Tibial nerve (tissue), 4 donors: ENCODE measurements at regions not wholly inside any gene's neighbourhood (a gene's known extent, or its start where the extent isn't known, plus 50 kb on each side); places are given as distances from the start of the nearest gene placed in this dataset.

ENCODE experiments used
- DNase-seq, 2 donors: peaks; one replicate each; pipeline ENCODE4 v3.0.0-alpha.2; 2019; ENCODE audit warnings: low spot score in 2 of 2
- H3K27ac ChIP-seq, 4 donors: fragments of 200-600 bp; sonication (generic) in 3 of 4; one replicate each; pipeline ENCODE4 v1.5.1; 2017 to 2019; ENCODE audit warnings: mild to moderate bottlenecking in 1 of 4
- H3K27me3 ChIP-seq, 2 donors: fragments of 200-600 bp; sonication (generic) in 1 of 2; one replicate each; pipeline versions ENCODE4 v1.5.1 to v1.6.0; 2017 to 2019
- H3K36me3 ChIP-seq, 3 donors: fragments of 200-600 bp; sonication (generic); one replicate each; pipeline ENCODE4 v1.5.1; 2018 to 2019
- H3K4me1 ChIP-seq, 4 donors: fragments of 200-600 bp; sonication (generic) in 3 of 4; one replicate each; pipeline ENCODE4 v1.5.1; 2017 to 2019
- H3K4me3 ChIP-seq, 4 donors: fragments of 200-600 bp; sonication (generic) in 3 of 4; one replicate each; pipeline ENCODE4 v1.5.1; 2017 to 2019; ENCODE audit warnings: mild to moderate bottlenecking in 1 of 4, moderate library complexity in 1 of 4
- H3K9me3 ChIP-seq, 4 donors: fragments of 200-600 bp; sonication (generic) in 3 of 4; one replicate each; pipeline ENCODE4 v1.5.1; 2017 to 2019
- EP300 ChIP-seq, 2 donors: sonication (generic); formaldehyde crosslinking; IDR thresholded peaks; one replicate each; pipeline ENCODE4 v1.6.1; 2017; ENCODE audit warnings: antibody characterized with exemption in 2 of 2, mild to moderate bottlenecking in 1 of 2
- POLR2A ChIP-seq, 2 donors: fragments of 450-650 bp; IDR thresholded peaks; one replicate each; pipeline ENCODE4 v1.6.1; 2017; ENCODE audit warnings: antibody characterized with exemption in 2 of 2, mild to moderate bottlenecking in 2 of 2, moderate library complexity in 2 of 2
- WGBS, 2 donors: methylation state at CpG; one replicate each; pipeline ENCODE4 v1.1.5; 2018; 5-methylcytosine and 5-hydroxymethylcytosine counted together
- TF ChIP-seq, protein P1 (sequence below), 5 experiments: fragments of 200-600 bp in 3 of 5; fragments of 450-650 bp in 2 of 5; sonication (generic) in 3 of 5; IDR thresholded peaks; one replicate each; pipeline ENCODE4 v1.5.1; 2016 to 2019; ENCODE audit warnings: antibody characterized with exemption in 5 of 5, mild to moderate bottlenecking in 3 of 5, moderate library complexity in 2 of 5

- Histone ChIP-seq H3K9me3 (no peaks in the 10 kb centered on the region), H3K27ac (no peak overlapping the region), H3K36me3 (no peaks in the 10 kb centered on the region), H3K4me1 (no peaks in the 10 kb centered on the region), H3K4me3 (no peak overlapping the region), H3K27me3 (no peaks in the 10 kb centered on the region)
- no peak for DNase-seq
- TF ChIP-seq, protein P1, sequence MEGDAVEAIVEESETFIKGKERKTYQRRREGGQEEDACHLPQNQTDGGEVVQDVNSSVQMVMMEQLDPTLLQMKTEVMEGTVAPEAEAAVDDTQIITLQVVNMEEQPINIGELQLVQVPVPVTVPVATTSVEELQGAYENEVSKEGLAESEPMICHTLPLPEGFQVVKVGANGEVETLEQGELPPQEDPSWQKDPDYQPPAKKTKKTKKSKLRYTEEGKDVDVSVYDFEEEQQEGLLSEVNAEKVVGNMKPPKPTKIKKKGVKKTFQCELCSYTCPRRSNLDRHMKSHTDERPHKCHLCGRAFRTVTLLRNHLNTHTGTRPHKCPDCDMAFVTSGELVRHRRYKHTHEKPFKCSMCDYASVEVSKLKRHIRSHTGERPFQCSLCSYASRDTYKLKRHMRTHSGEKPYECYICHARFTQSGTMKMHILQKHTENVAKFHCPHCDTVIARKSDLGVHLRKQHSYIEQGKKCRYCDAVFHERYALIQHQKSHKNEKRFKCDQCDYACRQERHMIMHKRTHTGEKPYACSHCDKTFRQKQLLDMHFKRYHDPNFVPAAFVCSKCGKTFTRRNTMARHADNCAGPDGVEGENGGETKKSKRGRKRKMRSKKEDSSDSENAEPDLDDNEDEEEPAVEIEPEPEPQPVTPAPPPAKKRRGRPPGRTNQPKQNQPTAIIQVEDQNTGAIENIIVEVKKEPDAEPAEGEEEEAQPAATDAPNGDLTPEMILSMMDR (IDR thresholded peaks at IDR 0.05), result no peak
- no peak for TF ChIP-seq POLR2A (IDR thresholded peaks at IDR 0.05)
- TF ChIP-seq EP300 (IDR thresholded peaks at IDR 0.05), result no peak
- WGBS, 2 donors, result 81 to 90% methylated on average over 5 of the region's 5 CpGs
These were observed 136.9 kb upstream of the FREM1 start for GRCh38 chr9:15047028-15047551.

DNA sequence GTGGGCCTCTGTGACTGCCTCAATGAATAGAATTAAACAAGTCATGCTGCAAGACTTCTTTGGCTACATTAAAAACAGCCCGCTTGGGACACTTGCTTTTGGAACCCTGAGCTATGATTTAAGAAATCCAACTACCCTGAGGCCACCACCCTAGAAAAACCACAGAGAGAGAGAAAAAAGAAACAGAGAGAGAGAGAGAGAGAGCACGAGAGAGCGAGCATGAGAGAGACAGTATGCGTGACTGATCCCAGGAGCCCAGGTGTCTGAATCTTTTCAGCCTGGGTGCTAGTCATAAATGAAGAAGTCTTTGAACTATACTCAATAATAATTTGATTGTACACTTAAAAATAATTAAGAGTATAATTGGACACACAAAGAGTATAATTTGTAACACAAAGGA is 123.1 kb upstream of the FREM1 start:
- Histone ChIP-seq H3K27me3 (no peaks in the 10 kb centered on the region), H3K27ac (no peak overlapping the region), H3K36me3 (no peaks in the 10 kb centered on the region), H3K9me3 (no peaks in the 10 kb centered on the region), H3K4me3 (no peak overlapping the region), H3K4me1 (no peaks in the 10 kb centered on the region)
- 87 to 93% methylated on average over 4 of the region's 4 CpGs for WGBS, 2 donors
- TF ChIP-seq, protein P1 (IDR thresholded peaks at IDR 0.05), result no peak
- no peak for DNase-seq

DNA sequence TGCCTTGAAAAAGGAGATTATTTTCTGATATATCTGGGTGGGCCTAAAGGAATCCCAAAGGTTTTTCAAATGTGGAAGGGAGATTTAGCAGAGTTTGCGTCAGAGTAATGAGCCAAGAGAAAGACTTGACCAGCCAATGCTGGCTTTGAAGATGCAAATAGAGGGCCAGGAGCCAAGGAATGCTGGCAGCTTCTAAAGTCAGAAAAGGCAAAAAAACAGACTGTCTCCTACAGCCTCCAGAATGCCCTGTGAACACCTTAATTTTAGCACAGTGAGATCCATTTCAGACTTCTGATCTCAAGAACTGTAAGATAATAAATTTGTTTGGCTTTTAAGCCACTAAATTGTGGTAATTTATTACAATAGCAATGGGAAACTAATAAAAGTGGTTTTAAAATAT is 122.6 kb upstream of the FREM1 start:
- no peaks in the 10 kb centered on the region for H3K36me3 ChIP-seq
- H3K27me3 ChIP-seq, result no peaks in the 10 kb centered on the region
- H3K4me1 ChIP-seq, result no peaks in the 10 kb centered on the region
- H3K9me3 ChIP-seq, result no peaks in the 10 kb centered on the region
- no peak overlapping the region for H3K27ac ChIP-seq
- H3K4me3 ChIP-seq, result no peak overlapping the region
- TF ChIP-seq, protein P1 (IDR thresholded peaks at IDR 0.05), result no peak
- no peak for TF ChIP-seq EP300 (IDR thresholded peaks at IDR 0.05)
- no peak for TF ChIP-seq POLR2A (IDR thresholded peaks at IDR 0.05)
- DNase-seq, result no peak
- WGBS, 2 donors, result 80 to 87% methylated on average over 1 of the region's 1 CpG

DNA sequence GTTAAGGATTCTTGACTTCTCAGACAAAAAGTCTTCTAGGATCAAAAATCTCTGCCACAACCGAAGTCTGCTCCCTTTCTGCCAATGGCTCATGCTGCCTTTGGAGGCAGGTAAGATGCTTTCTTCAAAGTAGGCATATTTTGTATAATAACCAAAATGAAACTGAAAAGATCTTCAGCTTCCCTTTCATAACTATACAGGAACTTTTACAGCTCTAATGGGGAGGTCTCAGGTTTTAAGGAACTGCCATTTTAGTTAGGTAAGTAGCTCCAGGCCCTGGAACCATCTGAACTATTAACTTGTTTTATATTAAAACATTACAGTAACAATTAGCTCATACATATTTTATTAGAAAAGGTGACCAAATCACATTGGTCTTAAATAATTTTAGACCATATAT is 110.9 kb upstream of the FREM1 start:
- no peak overlapping the region for H3K4me3 ChIP-seq
- no peak overlapping the region for H3K27ac ChIP-seq
- H3K27me3 ChIP-seq, result no peaks in the 10 kb centered on the region
- H3K36me3 ChIP-seq, result peaks cover 0 to 8% (median 0%) of the 10 kb centered on the region in 3 donors
- DNase-seq, result no peak
- no peaks in the 10 kb centered on the region for H3K4me1 ChIP-seq
- TF ChIP-seq POLR2A (IDR thresholded peaks at IDR 0.05) (no peak), EP300 (IDR thresholded peaks at IDR 0.05) (no peak)
- TF ChIP-seq, protein P1 (IDR thresholded peaks at IDR 0.05), result no peak
- H3K9me3 ChIP-seq, result no peaks in the 10 kb centered on the region
- WGBS, 2 donors, result 89 to 92% methylated on average over 1 of the region's 1 CpG

GRCh38 chr9:15018096-15018637 is 107.9 kb upstream of the FREM1 start:
- TF ChIP-seq POLR2A (IDR thresholded peaks at IDR 0.05) (no peak), EP300 (IDR thresholded peaks at IDR 0.05) (no peak)
- TF ChIP-seq, protein P1 (IDR thresholded peaks at IDR 0.05), result no peak
- Histone ChIP-seq H3K27ac (no peak overlapping the region), H3K9me3 (no peaks in the 10 kb centered on the region), H3K4me1 (no peaks in the 10 kb centered on the region), H3K36me3 (peaks cover 0 to 8% (median 0%) of the 10 kb centered on the region in 3 donors), H3K4me3 (no peak overlapping the region), H3K27me3 (no peaks in the 10 kb centered on the region)
- DNase-seq, result no peak
- 93 to 97% methylated on average over 6 of the region's 6 CpGs for WGBS, 2 donors
